ENCODE measurements at regions not wholly inside any gene's neighbourhood (a gene's known extent, or its start where the extent isn't known, plus 50 kb on each side); places are given as distances from the start of the nearest gene placed in this dataset.

GRCh38 chr4:96894621-96895020, 1054.7 kb downstream of the PDHA2 start:
- intact Hi-C loops (cut with micrococcal nuclease) (no loop called here), in situ Hi-C loops (cut with MboI; ENCODE audit: low sequenced_read_pairs) (no loop called here), dilution Hi-C loops (cut with HindIII; ENCODE audit: low sequenced_read_pairs, unreplicated experiment) (no loop called here)
- Histone ChIP-seq H2BK120ac (ENCODE audit: low read depth, low read length) (no peak overlapping the region), H3K27ac (ENCODE audit: insufficient read depth, low read length) (no peak overlapping the region), H3K4ac (ENCODE audit: low read depth, low read length) (no peak overlapping the region), H4K5ac (ENCODE audit: low read depth, low read length) (no peak overlapping the region), H3K27me3 (ENCODE audit: control insufficient read depth, insufficient read depth, low read length) (no peaks in the 10 kb centered on the region), H3K4me3 (ENCODE audit: insufficient read depth, low read depth, low read length) (no peak overlapping the region), H3K9ac (ENCODE audit: low read depth, low read length) (no peak overlapping the region), H4K91ac (ENCODE audit: insufficient read depth, low read depth, low read length) (no peak overlapping the region), H3K9me1 (ENCODE audit: insufficient read depth, low read length) (no peaks in the 10 kb centered on the region), H3K9me3 (ENCODE audit: control insufficient read depth, insufficient read depth, low read length) (no peaks in the 10 kb centered on the region), H2BK5ac (ENCODE audit: low read depth, low read length, poor library complexity, severe bottlenecking) (no peak overlapping the region), H2AFZ (replicated peaks; ENCODE audit: low read length, poor library complexity) (no peak overlapping the region), H2BK20ac (ENCODE audit: low read depth, low read length) (no peak overlapping the region), H4K8ac (ENCODE audit: low read depth in 2 of 2, low read length in 2 of 2) (no peak overlapping the region), H3K14ac (replicated peaks; ENCODE audit: low read depth, low read length) (no peak overlapping the region), H3K4me1 (ENCODE audit: control insufficient read depth, insufficient read depth, low read length) (no peaks in the 10 kb centered on the region), H2AK9ac (replicated peaks; ENCODE audit: low read depth, low read length, poor library complexity) (no peak overlapping the region), H4K20me1 (ENCODE audit: insufficient read depth, low read length) (no peaks in the 10 kb centered on the region), H3K36me3 (ENCODE audit: control insufficient read depth, insufficient read depth, low read length) (no peaks in the 10 kb centered on the region), H3K4me2 (ENCODE audit: low read depth, low read length) (no peak overlapping the region), H2AK5ac (ENCODE audit: low read depth, low read length) (no peak overlapping the region), H3K18ac (ENCODE audit: low read depth, low read length) (no peak overlapping the region), H3K56ac (ENCODE audit: extremely low read depth, insufficient read depth, low read length) (no peak overlapping the region), H3K23ac (ENCODE audit: low read depth, low read length) (no peak overlapping the region), H3K79me1 (ENCODE audit: low read depth in 1 of 2, low read length in 2 of 2) (no peaks in the 10 kb centered on the region), H2BK15ac (ENCODE audit: low read depth, low read length) (no peak overlapping the region)
- POLR2A ChIA-PET (ENCODE audit: unreplicated experiment) = no interaction called here
- BruUV-seq (replicated peaks) = no TSS peak
- no peak for ATAC-seq (ENCODE audit: low read depth)
- no CpG with 5 or more reads among the region's 2 CpGs for WGBS, 2 experiments (ENCODE audit: extremely low coverage in 2 of 2, insufficient read length in 1 of 2)
- no peak for TF ChIP-seq FOS (IDR thresholded peaks at IDR 0.05; ENCODE audit: low read depth, low read length)
- no peak for TF ChIP-seq NFE2L2 (IDR thresholded peaks at IDR 0.05; ENCODE audit: low read depth, low read length)
- CTCF ChIA-PET = no interaction called here
- no peak for DNase-seq
